Osteoblast (primary cell): ENCODE measurements at regions not wholly inside any gene's neighbourhood (a gene's known extent, or its start where the extent isn't known, plus 50 kb on each side); places are given as distances from the start of the nearest gene placed in this dataset.

Source experiments
- DNase-seq: peaks from one replicate; pipeline ENCODE4 v3.0.0; 2011; ENCODE audit warnings: low spot score, mixed read lengths; ENCODE audit not compliant: insufficient read length; ENCODE audit errors: missing footprints
- H2AFZ ChIP-seq: 2 replicates; pipeline ENCODE4 v1.6.0; 2011; ENCODE audit warnings: mild to moderate bottlenecking, low read length
- H3K27ac ChIP-seq: 2 replicates; pipeline ENCODE4 v1.5.1; 2011; ENCODE audit warnings: mild to moderate bottlenecking, low read depth, low read length, moderate library complexity
- H3K27me3 ChIP-seq: 2 replicates; pipeline ENCODE4 v1.6.0; 2012; ENCODE audit warnings: mild to moderate bottlenecking, control low read depth, inconsistent platforms, low read length, moderate library complexity; ENCODE audit not compliant: insufficient read depth
- H3K36me3 ChIP-seq: 2 replicates; pipeline ENCODE4 v1.5.1; 2011; ENCODE audit warnings: mild to moderate bottlenecking, low read length, control low read depth, moderate library complexity; ENCODE audit not compliant: insufficient read depth
- H3K4me1 ChIP-seq: 2 replicates; pipeline ENCODE4 v1.5.1; 2011; ENCODE audit warnings: mild to moderate bottlenecking, low read length, control low read depth, moderate library complexity; ENCODE audit not compliant: insufficient read depth
- H3K4me2 ChIP-seq: 2 replicates; pipeline ENCODE4 v1.6.0; 2011; ENCODE audit warnings: mild to moderate bottlenecking, low read length; ENCODE audit not compliant: insufficient read depth
- H3K4me3 ChIP-seq: fragments of 200-600 bp; sonication (generic); 3 replicates; pipeline ENCODE4 v1.5.1; 2012; ENCODE audit warnings: mild to moderate bottlenecking, low read length, inconsistent platforms; ENCODE audit not compliant: insufficient read depth
- H3K79me2 ChIP-seq: 2 replicates; pipeline ENCODE4 v1.6.0; 2012; ENCODE audit warnings: mild to moderate bottlenecking, low read length, control low read depth, inconsistent platforms; ENCODE audit not compliant: insufficient read depth
- H3K9me3 ChIP-seq: 2 replicates; pipeline ENCODE4 v1.5.1; 2011; ENCODE audit warnings: low read depth, low read length, control low read depth
- H4K20me1 ChIP-seq: 2 replicates; pipeline ENCODE4 v1.6.0; 2012; ENCODE audit warnings: mild to moderate bottlenecking, low read length, control low read depth; ENCODE audit not compliant: insufficient read depth
- TF ChIP-seq, protein P1 (sequence below): IDR thresholded peaks from 2 replicates; pipeline ENCODE4 v1.5.1; 2011; ENCODE audit warnings: mild to moderate bottlenecking, low read depth, low read length, moderate library complexity; ENCODE audit errors: extremely low read depth

- Histone ChIP-seq H3K27ac (no peak overlapping the region), H2AFZ (no peak overlapping the region), H3K4me3 (no peak overlapping the region), H3K4me2 (no peak overlapping the region), H4K20me1 (no peaks in the 10 kb centered on the region), H3K79me2 (no peaks in the 10 kb centered on the region), H3K36me3 (no peaks in the 10 kb centered on the region), H3K4me1 (peaks cover 1% of the 10 kb centered on the region), H3K9me3 (no peaks in the 10 kb centered on the region), H3K27me3 (no peaks in the 10 kb centered on the region)
- no peak for DNase-seq
- TF ChIP-seq, protein P1, sequence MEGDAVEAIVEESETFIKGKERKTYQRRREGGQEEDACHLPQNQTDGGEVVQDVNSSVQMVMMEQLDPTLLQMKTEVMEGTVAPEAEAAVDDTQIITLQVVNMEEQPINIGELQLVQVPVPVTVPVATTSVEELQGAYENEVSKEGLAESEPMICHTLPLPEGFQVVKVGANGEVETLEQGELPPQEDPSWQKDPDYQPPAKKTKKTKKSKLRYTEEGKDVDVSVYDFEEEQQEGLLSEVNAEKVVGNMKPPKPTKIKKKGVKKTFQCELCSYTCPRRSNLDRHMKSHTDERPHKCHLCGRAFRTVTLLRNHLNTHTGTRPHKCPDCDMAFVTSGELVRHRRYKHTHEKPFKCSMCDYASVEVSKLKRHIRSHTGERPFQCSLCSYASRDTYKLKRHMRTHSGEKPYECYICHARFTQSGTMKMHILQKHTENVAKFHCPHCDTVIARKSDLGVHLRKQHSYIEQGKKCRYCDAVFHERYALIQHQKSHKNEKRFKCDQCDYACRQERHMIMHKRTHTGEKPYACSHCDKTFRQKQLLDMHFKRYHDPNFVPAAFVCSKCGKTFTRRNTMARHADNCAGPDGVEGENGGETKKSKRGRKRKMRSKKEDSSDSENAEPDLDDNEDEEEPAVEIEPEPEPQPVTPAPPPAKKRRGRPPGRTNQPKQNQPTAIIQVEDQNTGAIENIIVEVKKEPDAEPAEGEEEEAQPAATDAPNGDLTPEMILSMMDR = no peak
Measured at GRCh38 chr15:81497238-81497637, 123.2 kb upstream of the TMC3 start.

DNA sequence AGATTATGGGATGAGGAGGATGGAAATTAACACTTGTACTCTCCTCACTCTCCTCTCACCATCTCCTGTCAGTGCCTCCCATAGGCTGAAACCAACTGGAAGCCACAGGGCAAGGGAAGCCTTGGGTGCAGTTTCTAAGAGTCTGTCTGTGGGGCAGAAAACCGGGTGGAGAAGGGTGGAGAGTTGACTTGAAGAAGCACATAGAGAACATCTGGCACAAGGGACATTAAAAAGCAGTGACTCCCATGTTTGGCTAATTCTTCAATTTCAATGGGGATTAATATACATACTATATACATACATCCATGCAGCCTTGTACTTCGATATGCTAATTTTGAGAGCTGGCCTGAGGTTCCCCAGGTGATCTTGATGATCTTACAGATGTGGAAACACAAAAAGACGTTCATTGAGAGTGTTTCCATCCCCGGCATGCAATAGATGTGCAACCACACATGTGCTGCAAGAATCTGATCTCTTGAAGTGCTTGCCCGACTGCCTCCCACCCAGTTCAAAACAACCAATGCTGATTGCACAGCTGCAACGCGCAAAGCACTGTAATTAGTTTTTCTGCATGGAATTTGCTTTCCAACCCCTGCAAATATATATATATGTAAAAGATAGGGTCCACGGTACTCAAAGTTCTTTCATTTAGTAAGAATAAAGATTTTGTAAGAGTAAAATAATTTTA, 121.9 kb upstream of the TMC3 start:
- Histone ChIP-seq H3K27ac (no peak overlapping the region), H2AFZ (no peak overlapping the region), H3K4me2 (no peak overlapping the region), H3K27me3 (no peaks in the 10 kb centered on the region), H3K4me3 (no peak overlapping the region), H3K4me1 (peaks cover 7% of the 10 kb centered on the region), H3K9me3 (no peaks in the 10 kb centered on the region), H4K20me1 (no peaks in the 10 kb centered on the region), H3K36me3 (no peaks in the 10 kb centered on the region), H3K79me2 (no peaks in the 10 kb centered on the region)
- TF ChIP-seq, protein P1 = no peak
- no peak for DNase-seq

DNA sequence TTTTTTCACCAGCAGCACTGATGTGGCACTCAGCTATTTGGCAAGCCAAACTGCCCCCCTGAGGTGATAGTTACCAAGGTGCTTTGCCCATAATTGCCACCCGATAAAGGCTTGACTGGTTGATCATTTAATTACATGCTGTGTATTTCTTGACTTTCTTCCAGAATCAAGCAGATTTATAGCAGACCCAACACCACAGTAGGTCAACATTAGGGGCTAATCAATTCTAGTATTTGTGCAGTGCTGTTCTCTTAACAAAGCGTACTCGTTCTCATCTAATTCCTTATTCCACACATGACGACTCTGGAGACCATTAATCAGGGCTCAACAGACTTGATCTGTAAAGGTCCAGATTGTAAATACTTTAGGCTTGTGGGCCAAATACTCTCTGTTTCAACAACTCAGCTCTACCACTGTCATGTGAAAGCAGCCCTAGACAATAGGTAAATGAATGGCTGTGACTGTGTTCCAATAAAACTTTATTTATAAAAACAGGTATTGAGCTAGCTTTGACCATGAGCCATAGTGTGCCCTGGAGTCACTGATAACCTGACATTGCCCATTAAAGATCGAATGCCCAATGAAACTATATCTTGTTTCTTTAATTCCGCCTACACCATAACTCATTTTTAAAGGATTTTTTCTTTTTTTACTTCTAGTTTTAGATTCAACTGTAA, 119.1 kb upstream of the TMC3 start:
- Histone ChIP-seq H3K4me2 (no peak overlapping the region), H3K27ac (no peak overlapping the region), H2AFZ (no peak overlapping the region), H3K4me1 (peaks cover 7% of the 10 kb centered on the region), H3K36me3 (no peaks in the 10 kb centered on the region), H3K9me3 (no peaks in the 10 kb centered on the region), H3K27me3 (no peaks in the 10 kb centered on the region), H4K20me1 (no peaks in the 10 kb centered on the region), H3K4me3 (no peak overlapping the region), H3K79me2 (no peaks in the 10 kb centered on the region)
- no peak for DNase-seq
- TF ChIP-seq, protein P1 = no peak

DNA sequence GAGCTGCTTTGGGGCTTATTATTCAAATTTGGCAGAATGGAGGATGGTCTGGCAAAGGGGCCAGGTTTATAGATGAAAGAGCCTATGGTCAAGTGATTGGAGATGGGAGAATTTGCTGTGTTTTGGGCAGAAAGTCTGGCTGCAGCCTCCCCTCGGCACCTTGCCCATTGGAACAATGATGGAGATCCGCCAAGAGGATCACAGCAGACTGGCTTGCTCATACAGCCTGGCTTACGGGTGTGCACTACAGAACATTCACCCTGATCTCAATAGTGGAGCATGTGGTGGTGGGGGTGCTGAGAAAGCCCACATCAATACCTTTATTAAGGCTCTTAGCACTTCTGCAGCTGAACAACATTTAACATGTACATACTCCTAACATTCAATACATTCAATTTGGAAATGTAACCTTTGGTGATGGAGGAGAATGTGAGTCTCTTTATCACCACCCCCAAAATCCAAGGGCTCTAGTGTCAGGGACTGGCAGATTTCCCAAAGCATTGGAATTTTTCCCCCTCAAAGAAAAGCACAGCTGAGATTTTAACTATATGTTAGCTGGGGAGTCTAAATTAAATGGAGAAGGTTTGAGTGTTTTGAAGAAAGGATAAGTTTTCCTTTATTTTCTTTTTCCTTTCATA, 118.4 kb upstream of the TMC3 start:
- peak overlapping the region; percentile 29 for H3K4me2 ChIP-seq
- peak; percentile 38 for DNase-seq
- H2AFZ ChIP-seq = no peak overlapping the region
- no peaks in the 10 kb centered on the region for H3K36me3 ChIP-seq
- H3K79me2 ChIP-seq = no peaks in the 10 kb centered on the region
- peaks cover 7% of the 10 kb centered on the region for H3K4me1 ChIP-seq
- no peaks in the 10 kb centered on the region for H4K20me1 ChIP-seq
- no peaks in the 10 kb centered on the region for H3K9me3 ChIP-seq
- no peak overlapping the region for H3K27ac ChIP-seq
- TF ChIP-seq, protein P1 = no peak
- no peaks in the 10 kb centered on the region for H3K27me3 ChIP-seq
- no peak overlapping the region for H3K4me3 ChIP-seq
